ENCODE measurements at regions not wholly inside any gene's neighbourhood (a gene's known extent, or its start where the extent isn't known, plus 50 kb on each side); places are given as distances from the start of the nearest gene placed in this dataset.

DNA sequence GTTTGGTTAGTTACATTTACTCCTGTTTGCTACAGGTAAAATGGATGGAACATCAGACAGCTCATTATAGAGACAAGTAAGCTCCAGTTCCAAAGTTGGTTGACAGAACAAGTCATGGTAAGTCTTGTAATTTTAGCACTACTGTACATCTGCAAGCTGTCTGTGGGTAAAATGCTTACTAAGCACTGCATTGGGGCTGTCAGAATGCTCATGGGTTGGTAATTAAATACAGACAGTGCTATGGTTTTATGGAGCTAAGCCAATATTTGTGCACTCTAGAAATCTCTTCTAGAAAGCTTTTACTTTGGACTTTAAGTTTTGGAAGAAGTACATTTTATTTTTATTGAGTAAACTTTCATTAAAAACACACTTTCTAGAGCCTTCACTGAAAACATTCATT is 419.2 kb upstream of the MMS22L start:
- Histone ChIP-seq H3K4me1 (ENCODE audit: control insufficient read depth, insufficient read depth, low read length) (no peaks in the 10 kb centered on the region), H3K9me3 (ENCODE audit: control insufficient read depth, low read length) (no peaks in the 10 kb centered on the region), H3K27ac (ENCODE audit: insufficient read depth, low read depth, low read length, poor library complexity, severe bottlenecking) (no peak overlapping the region), H3K36me3 (ENCODE audit: control insufficient read depth, insufficient read depth, low read length) (no peaks in the 10 kb centered on the region), H3K4me3 (ENCODE audit: insufficient read depth, low read depth, low read length) (no peak overlapping the region), H3K27me3 (ENCODE audit: control insufficient read depth, insufficient read depth, low read length, poor library complexity, severe bottlenecking) (no peaks in the 10 kb centered on the region)

DNA sequence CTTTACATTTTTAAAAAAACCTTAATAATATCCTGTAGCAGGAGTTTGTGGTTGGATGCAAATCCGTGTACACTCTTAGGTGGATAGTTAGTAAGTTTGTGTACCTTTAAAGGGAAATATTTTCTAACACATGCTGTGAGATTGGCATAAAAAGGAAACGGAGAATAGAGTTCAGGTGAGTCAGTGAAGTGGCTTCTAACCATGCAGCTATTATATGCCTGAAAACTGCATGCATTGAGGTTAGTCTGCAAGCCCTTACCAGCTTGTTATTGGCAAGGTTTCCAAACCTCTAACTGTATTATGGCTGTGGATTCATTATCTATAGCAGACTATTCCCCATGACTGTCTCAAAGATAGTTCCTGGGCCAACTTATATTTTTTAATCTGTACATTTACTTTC is 420.6 kb upstream of the MMS22L start:
- H3K4me3 ChIP-seq (ENCODE audit: insufficient read depth, low read depth, low read length), result no peak overlapping the region
- 80 to 81% methylated on average over 2 of the region's 2 CpGs for WGBS, 2 experiments

DNA sequence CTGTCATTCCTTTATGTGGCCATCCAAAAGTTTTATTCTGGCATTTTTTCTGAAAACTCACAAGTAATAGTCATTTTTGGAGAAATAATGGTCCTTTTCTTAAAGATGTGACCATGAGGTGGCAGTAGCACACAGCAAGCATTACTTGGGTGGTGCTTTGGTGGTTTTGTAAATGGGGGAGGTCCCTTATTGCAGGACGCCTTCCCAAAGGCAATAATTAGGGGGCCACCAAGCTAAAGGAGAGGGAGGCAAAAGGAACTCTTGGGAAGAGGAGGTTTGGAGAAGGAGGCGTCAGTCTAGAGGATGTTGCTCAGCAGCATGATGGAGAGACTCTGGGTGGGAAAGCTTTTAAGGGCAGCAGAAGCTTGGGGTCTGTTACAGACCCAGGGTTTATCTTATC is 422.6 kb upstream of the MMS22L start:
- no peak overlapping the region for H3K4me3 ChIP-seq (ENCODE audit: insufficient read depth, low read depth, low read length)
- 33% methylated on average over 2 of the region's 2 CpGs for WGBS, 2 experiments
- H3K36me3 ChIP-seq (ENCODE audit: control insufficient read depth, insufficient read depth, low read length), result no peaks in the 10 kb centered on the region
- no peaks in the 10 kb centered on the region for H3K4me1 ChIP-seq (ENCODE audit: control insufficient read depth, insufficient read depth, low read length)
- H3K27ac ChIP-seq (ENCODE audit: insufficient read depth, low read depth, low read length, poor library complexity, severe bottlenecking), result no peak overlapping the region
- no peaks in the 10 kb centered on the region for H3K27me3 ChIP-seq (ENCODE audit: control insufficient read depth, insufficient read depth, low read length, poor library complexity, severe bottlenecking)
- H3K9me3 ChIP-seq (ENCODE audit: control insufficient read depth, low read length), result no peaks in the 10 kb centered on the region

More for the DNA sequence above, 420.6 kb upstream of the MMS22L start:
- no peaks in the 10 kb centered on the region for H3K9me3 ChIP-seq (ENCODE audit: control insufficient read depth, low read length)
- H3K36me3 ChIP-seq (ENCODE audit: control insufficient read depth, insufficient read depth, low read length), result no peaks in the 10 kb centered on the region
- H3K27me3 ChIP-seq (ENCODE audit: control insufficient read depth, insufficient read depth, low read length, poor library complexity, severe bottlenecking), result no peaks in the 10 kb centered on the region
- H3K27ac ChIP-seq (ENCODE audit: insufficient read depth, low read depth, low read length, poor library complexity, severe bottlenecking), result no peak overlapping the region
- H3K4me1 ChIP-seq (ENCODE audit: control insufficient read depth, insufficient read depth, low read length), result no peaks in the 10 kb centered on the region

DNA sequence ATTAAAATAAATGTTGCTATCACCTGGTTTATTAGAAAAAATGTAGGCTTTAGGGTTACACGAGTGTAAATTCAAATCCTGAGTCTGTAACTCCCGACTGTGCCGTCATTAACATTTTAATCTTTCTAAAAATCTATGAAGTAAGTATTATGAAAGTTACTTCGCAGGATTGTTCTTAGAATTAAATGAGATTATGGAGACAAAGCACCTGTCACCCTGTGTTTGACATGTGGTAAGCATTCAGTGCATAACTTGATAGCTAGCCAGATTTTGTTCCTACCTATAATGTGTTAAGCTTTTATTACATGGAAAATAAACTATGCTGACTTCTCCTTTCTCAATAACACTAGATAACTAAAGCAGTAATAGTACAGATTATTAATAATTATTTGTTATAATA is 429.7 kb upstream of the MMS22L start:
- Histone ChIP-seq H3K27ac (ENCODE audit: insufficient read depth, low read depth, low read length, poor library complexity, severe bottlenecking) (no peak overlapping the region), H3K4me1 (ENCODE audit: control insufficient read depth, insufficient read depth, low read length) (no peaks in the 10 kb centered on the region)
- WGBS, 2 experiments, result 95 to 98% methylated on average over 4 of the region's 4 CpGs

DNA sequence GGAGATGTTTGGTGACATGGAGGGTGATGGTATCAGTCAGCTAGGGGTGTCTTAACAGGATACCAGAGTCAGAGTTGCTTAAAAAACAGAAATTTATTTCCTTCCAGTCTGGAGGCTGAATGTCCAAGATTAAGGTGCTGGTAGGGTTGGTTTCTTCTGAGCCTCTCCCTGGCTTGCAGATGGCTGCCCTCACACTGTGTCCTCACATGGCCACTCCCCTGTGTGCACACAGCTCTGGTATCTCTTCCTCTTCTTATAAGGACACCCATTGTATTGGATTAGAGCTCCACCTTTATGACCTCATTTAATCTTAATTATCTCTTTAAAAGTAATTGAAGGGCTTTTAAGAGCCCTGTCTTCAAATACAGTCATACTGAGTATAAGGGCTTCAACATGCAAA is 431.8 kb upstream of the MMS22L start:
- Histone ChIP-seq H3K9me3 (ENCODE audit: control insufficient read depth, low read length) (no peaks in the 10 kb centered on the region), H3K27me3 (ENCODE audit: control insufficient read depth, insufficient read depth, low read length, poor library complexity, severe bottlenecking) (no peaks in the 10 kb centered on the region), H3K4me3 (ENCODE audit: insufficient read depth, low read depth, low read length) (no peak overlapping the region), H3K4me1 (ENCODE audit: control insufficient read depth, insufficient read depth, low read length) (peaks cover 2% of the 10 kb centered on the region), H3K27ac (ENCODE audit: insufficient read depth, low read depth, low read length, poor library complexity, severe bottlenecking) (no peak overlapping the region), H3K36me3 (ENCODE audit: control insufficient read depth, insufficient read depth, low read length) (no peaks in the 10 kb centered on the region)

More for the DNA sequence above, 429.7 kb upstream of the MMS22L start:
- Histone ChIP-seq H3K27me3 (ENCODE audit: control insufficient read depth, insufficient read depth, low read length, poor library complexity, severe bottlenecking) (no peaks in the 10 kb centered on the region), H3K36me3 (ENCODE audit: control insufficient read depth, insufficient read depth, low read length) (no peaks in the 10 kb centered on the region), H3K4me3 (ENCODE audit: insufficient read depth, low read depth, low read length) (no peak overlapping the region), H3K9me3 (ENCODE audit: control insufficient read depth, low read length) (no peaks in the 10 kb centered on the region)

DNA sequence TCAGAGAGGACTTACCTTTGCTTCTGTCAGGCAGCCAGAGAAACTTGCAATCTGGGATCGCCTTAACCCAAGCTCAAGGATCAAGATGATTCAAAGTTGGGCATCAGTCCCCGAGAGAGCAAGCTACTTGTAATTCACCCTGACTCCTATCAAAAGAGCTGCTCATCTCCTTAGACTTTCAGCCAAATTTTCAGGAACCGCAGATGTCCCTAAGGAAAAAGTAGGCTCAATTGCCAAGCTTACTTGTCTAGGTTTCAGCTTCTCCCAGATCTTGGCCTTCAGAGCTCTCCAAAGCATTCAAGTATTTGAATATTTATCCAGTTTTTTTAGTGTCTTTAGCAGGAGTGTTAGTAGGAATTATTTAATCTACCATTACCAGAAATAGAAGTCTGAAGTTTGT is 434.1 kb upstream of the MMS22L start:
- H3K9me3 ChIP-seq (ENCODE audit: control insufficient read depth, low read length), result no peaks in the 10 kb centered on the region
- H3K27me3 ChIP-seq (ENCODE audit: control insufficient read depth, insufficient read depth, low read length, poor library complexity, severe bottlenecking), result no peaks in the 10 kb centered on the region
- H3K4me3 ChIP-seq (ENCODE audit: insufficient read depth, low read depth, low read length), result no peak overlapping the region
- peaks cover 6% of the 10 kb centered on the region for H3K4me1 ChIP-seq (ENCODE audit: control insufficient read depth, insufficient read depth, low read length)
- 92 to 95% methylated on average over 3 of the region's 3 CpGs for WGBS, 2 experiments
- no peaks in the 10 kb centered on the region for H3K36me3 ChIP-seq (ENCODE audit: control insufficient read depth, insufficient read depth, low read length)
- H3K27ac ChIP-seq (ENCODE audit: insufficient read depth, low read depth, low read length, poor library complexity, severe bottlenecking), result no peak overlapping the region

DNA sequence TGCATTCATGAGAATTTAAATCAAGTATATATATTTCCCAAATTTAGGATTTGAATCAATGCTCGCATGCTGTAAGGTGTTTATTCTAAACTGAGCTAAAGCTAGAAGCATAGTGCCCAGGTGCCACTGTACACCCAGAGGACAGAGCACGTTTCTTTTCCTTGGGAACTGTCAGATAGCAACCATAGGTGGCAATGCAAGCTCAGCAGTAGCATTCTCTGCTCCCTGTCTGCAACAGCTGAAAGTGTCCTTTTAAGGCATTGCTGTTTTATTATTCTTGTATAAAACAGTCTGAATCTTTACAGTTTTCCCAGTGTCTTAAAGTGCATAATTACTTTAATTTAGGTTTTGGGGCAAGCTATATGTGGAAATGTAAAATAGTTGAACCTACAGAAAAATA is 443.4 kb upstream of the MMS22L start:
- Histone ChIP-seq H3K27ac (ENCODE audit: insufficient read depth, low read depth, low read length, poor library complexity, severe bottlenecking) (no peak overlapping the region), H3K9me3 (ENCODE audit: control insufficient read depth, low read length) (no peaks in the 10 kb centered on the region), H3K36me3 (ENCODE audit: control insufficient read depth, insufficient read depth, low read length) (no peaks in the 10 kb centered on the region), H3K4me1 (ENCODE audit: control insufficient read depth, insufficient read depth, low read length) (no peaks in the 10 kb centered on the region), H3K4me3 (ENCODE audit: insufficient read depth, low read depth, low read length) (no peak overlapping the region), H3K27me3 (ENCODE audit: control insufficient read depth, insufficient read depth, low read length, poor library complexity, severe bottlenecking) (no peaks in the 10 kb centered on the region)
- 52 to 57% methylated on average over 2 of the region's 2 CpGs for WGBS, 2 experiments

DNA sequence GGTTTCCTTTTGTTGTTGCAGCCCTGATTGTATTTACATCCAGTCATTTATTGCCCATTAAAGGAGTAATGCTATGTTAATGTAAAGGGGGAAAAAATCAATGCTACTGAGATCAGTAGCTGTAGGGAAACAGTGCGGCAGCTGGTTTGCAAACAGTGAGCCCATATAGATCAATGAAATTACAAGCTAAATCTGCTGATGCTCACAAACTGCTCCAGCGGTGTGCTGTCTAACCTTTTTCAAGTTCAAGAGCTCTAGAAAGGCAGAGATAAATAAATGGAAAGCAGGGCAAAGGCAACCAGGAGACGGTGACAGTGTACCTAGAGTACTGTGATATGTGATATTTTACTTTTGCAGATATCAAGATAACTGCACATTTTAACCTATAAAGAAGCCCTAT is 449.0 kb upstream of the MMS22L start:
- H3K4me3 ChIP-seq (ENCODE audit: insufficient read depth, low read depth, low read length), result no peak overlapping the region
- 88 to 95% methylated on average over 3 of the region's 3 CpGs for WGBS, 2 experiments

DNA sequence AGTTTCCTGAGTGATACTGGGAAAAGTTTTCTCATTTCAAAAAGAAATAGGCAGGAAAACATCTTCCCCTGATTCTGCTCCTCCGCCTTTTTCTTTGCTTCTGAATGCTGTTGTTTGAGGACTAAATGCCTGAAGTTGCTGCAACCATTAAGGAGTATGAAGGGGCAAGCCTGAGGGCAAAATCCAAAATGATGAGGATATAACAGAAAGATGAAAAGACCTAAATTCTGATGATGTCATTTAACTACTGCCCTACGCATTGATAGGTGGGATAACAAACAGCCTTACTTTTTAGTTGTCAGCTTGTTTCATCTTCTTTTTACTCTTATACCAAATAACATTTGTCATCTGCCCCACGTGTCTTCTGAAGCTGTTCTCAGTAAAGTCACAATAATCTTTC is 474.6 kb upstream of the MMS22L start:
- Histone ChIP-seq H3K36me3 (ENCODE audit: control insufficient read depth, insufficient read depth, low read length) (no peaks in the 10 kb centered on the region), H3K27me3 (ENCODE audit: control insufficient read depth, insufficient read depth, low read length, poor library complexity, severe bottlenecking) (no peaks in the 10 kb centered on the region), H3K4me1 (ENCODE audit: control insufficient read depth, insufficient read depth, low read length) (peaks cover 7% of the 10 kb centered on the region), H3K27ac (ENCODE audit: insufficient read depth, low read depth, low read length, poor library complexity, severe bottlenecking) (no peak overlapping the region), H3K4me3 (ENCODE audit: insufficient read depth, low read depth, low read length) (no peak overlapping the region), H3K9me3 (ENCODE audit: control insufficient read depth, low read length) (no peaks in the 10 kb centered on the region)
- WGBS, 2 experiments, result 79 to 85% methylated on average over 3 of the region's 3 CpGs

More for the DNA sequence above, 449.0 kb upstream of the MMS22L start:
- Histone ChIP-seq H3K36me3 (ENCODE audit: control insufficient read depth, insufficient read depth, low read length) (no peaks in the 10 kb centered on the region), H3K27me3 (ENCODE audit: control insufficient read depth, insufficient read depth, low read length, poor library complexity, severe bottlenecking) (no peaks in the 10 kb centered on the region), H3K9me3 (ENCODE audit: control insufficient read depth, low read length) (no peaks in the 10 kb centered on the region), H3K27ac (ENCODE audit: insufficient read depth, low read depth, low read length, poor library complexity, severe bottlenecking) (no peak overlapping the region), H3K4me1 (ENCODE audit: control insufficient read depth, insufficient read depth, low read length) (no peaks in the 10 kb centered on the region)

DNA sequence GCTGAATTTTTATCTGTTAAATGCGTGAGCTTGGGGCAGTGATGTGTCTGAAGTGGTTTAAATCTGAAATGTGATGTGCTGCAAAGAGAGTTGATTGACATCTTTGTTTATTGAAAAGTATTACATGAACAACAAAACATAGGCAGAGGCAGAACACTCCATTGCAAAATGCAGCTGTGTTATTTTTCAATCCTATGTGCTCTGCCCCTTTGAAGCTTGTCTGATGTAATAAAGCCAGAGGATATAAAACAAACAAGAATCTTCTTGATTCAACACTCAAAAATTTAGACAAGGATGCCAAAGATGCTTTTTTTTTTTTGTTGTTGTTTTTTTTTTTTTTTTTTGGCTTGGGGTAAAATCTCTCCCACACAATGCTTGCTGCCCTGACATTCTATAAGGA is 482.4 kb upstream of the MMS22L start:
- H3K36me3 ChIP-seq (ENCODE audit: control insufficient read depth, insufficient read depth, low read length), result no peaks in the 10 kb centered on the region
- no peak overlapping the region for H3K27ac ChIP-seq (ENCODE audit: insufficient read depth, low read depth, low read length, poor library complexity, severe bottlenecking)
- no peaks in the 10 kb centered on the region for H3K27me3 ChIP-seq (ENCODE audit: control insufficient read depth, insufficient read depth, low read length, poor library complexity, severe bottlenecking)
- 80 to 100% methylated on average over 1 of the region's 1 CpG for WGBS, 2 experiments
- peaks cover 3% of the 10 kb centered on the region for H3K4me1 ChIP-seq (ENCODE audit: control insufficient read depth, insufficient read depth, low read length)
- H3K9me3 ChIP-seq (ENCODE audit: control insufficient read depth, low read length), result peaks cover 3% of the 10 kb centered on the region
- no peak overlapping the region for H3K4me3 ChIP-seq (ENCODE audit: insufficient read depth, low read depth, low read length)

DNA sequence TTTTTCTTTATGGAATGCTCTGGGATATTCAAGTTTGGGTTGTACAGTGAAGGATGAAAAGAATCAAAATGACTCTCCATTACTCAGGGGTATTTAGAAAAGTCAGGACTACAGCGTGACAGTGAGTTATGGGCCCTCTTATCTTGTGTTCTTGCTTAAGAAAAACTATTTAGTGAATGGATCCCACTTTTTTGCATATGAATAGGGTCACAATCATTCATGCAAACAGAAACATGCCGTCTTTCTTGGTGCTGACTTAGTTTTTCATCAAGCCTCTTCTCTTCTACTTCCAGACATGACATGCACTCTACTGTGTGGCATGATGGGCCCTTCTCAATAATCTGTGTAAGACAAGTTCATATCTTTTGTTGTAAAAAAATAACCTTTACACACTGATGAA is 488.4 kb upstream of the MMS22L start:
- H3K27me3 ChIP-seq (ENCODE audit: control insufficient read depth, insufficient read depth, low read length, poor library complexity, severe bottlenecking), result no peaks in the 10 kb centered on the region
- H3K4me3 ChIP-seq (ENCODE audit: insufficient read depth, low read depth, low read length), result no peak overlapping the region
- H3K4me1 ChIP-seq (ENCODE audit: control insufficient read depth, insufficient read depth, low read length), result no peaks in the 10 kb centered on the region
- WGBS, 2 experiments, result 43 to 55% methylated on average over 2 of the region's 2 CpGs
- peaks cover 3% of the 10 kb centered on the region for H3K9me3 ChIP-seq (ENCODE audit: control insufficient read depth, low read length)
- H3K36me3 ChIP-seq (ENCODE audit: control insufficient read depth, insufficient read depth, low read length), result no peaks in the 10 kb centered on the region
- no peak overlapping the region for H3K27ac ChIP-seq (ENCODE audit: insufficient read depth, low read depth, low read length, poor library complexity, severe bottlenecking)

Data from ectodermal cell (in vitro differentiated cells).